H9 (cell line): ENCODE measurements at regions not wholly inside any gene's neighbourhood (a gene's known extent, or its start where the extent isn't known, plus 50 kb on each side); places are given as distances from the start of the nearest gene placed in this dataset.

Experiments
- DNase-seq: peaks from one replicate; pipeline ENCODE4 v3.0.0-alpha.2; 2017
- H2AFZ ChIP-seq: one replicate; pipeline ENCODE4 v1.6.1; 2013; ENCODE audit warnings: mild to moderate bottlenecking, low read length, control low read depth, moderate library complexity
- H2AK5ac ChIP-seq: 2 replicates; pipeline ENCODE4 v1.6.1; 2013; ENCODE audit warnings: low read length, control low read depth, mixed read lengths; ENCODE audit not compliant: insufficient read length
- H2BK120ac ChIP-seq: one replicate; pipeline ENCODE4 v1.6.1; 2013; ENCODE audit warnings: low read depth, mild to moderate bottlenecking, low read length, control low read depth, inconsistent platforms; ENCODE audit not compliant: poor library complexity, severe bottlenecking
- H2BK12ac ChIP-seq: 2 replicates; pipeline ENCODE4 v1.6.1; 2013; ENCODE audit warnings: low read length, control low read depth, mixed read lengths, low read depth; ENCODE audit not compliant: insufficient read length
- H2BK15ac ChIP-seq: 2 replicates; pipeline ENCODE4 v1.6.1; 2013; ENCODE audit warnings: low read depth, low read length, control low read depth
- H2BK20ac ChIP-seq: one replicate; pipeline ENCODE4 v1.6.1; 2013; ENCODE audit warnings: low read depth, mild to moderate bottlenecking, low read length, control low read depth, inconsistent platforms; ENCODE audit not compliant: poor library complexity, severe bottlenecking
- H2BK5ac ChIP-seq: 2 replicates; pipeline ENCODE4 v1.6.1; 2013; ENCODE audit warnings: low read length, control low read depth, mixed read lengths; ENCODE audit not compliant: insufficient read length
- H3K14ac ChIP-seq: 2 replicates; pipeline ENCODE4 v1.6.1; 2013; ENCODE audit warnings: low read length, control low read depth; ENCODE audit not compliant: insufficient read depth
- H3K18ac ChIP-seq: 2 replicates; pipeline ENCODE4 v1.6.1; 2013; ENCODE audit warnings: low read depth, mild to moderate bottlenecking, mixed read lengths, low read length, control low read depth; ENCODE audit not compliant: insufficient read length
- H3K23ac ChIP-seq: 2 replicates; pipeline ENCODE4 v1.6.1; 2013; ENCODE audit warnings: low read length, control low read depth, mixed read lengths, low read depth; ENCODE audit not compliant: insufficient read length
- H3K23me2 ChIP-seq: 2 replicates; pipeline ENCODE4 v1.6.1; 2013; ENCODE audit warnings: low read depth, mild to moderate bottlenecking, mixed read lengths, low read length, control low read depth; ENCODE audit not compliant: insufficient read length, poor library complexity, severe bottlenecking
- H3K27ac ChIP-seq: 2 replicates; pipeline ENCODE4 v1.5.1; 2013; ENCODE audit warnings: low read length, control low read depth, mixed read lengths, low read depth; ENCODE audit not compliant: insufficient read length
- H3K27me3 ChIP-seq: 2 replicates; pipeline ENCODE4 v1.6.1; 2013; ENCODE audit warnings: low read length, control low read depth, inconsistent platforms; ENCODE audit not compliant: insufficient read depth
- H3K4ac ChIP-seq: 2 replicates; pipeline ENCODE4 v1.6.1; 2013; ENCODE audit warnings: low read depth, mild to moderate bottlenecking, control low read depth, inconsistent platforms, low read length, moderate library complexity
- H3K4me1 ChIP-seq: 2 replicates; pipeline ENCODE4 v1.6.1; 2013; ENCODE audit warnings: low read length, control low read depth, inconsistent platforms; ENCODE audit not compliant: insufficient read depth
- H3K4me2 ChIP-seq: 2 replicates; pipeline ENCODE4 v1.6.1; 2013; ENCODE audit warnings: low read length, control low read depth, mixed read lengths; ENCODE audit not compliant: insufficient read length, insufficient read depth
- H3K56ac ChIP-seq: 2 replicates; pipeline ENCODE4 v1.6.1; 2013; ENCODE audit warnings: low read depth, mild to moderate bottlenecking, mixed read lengths, low read length, control low read depth; ENCODE audit not compliant: insufficient read length
- H3K79me1 ChIP-seq: 2 replicates; pipeline ENCODE4 v1.6.1; 2013; ENCODE audit warnings: low read depth, mild to moderate bottlenecking, moderate library complexity, low read length, control low read depth, inconsistent platforms; ENCODE audit not compliant: insufficient read depth, poor library complexity, severe bottlenecking
- H3K79me2 ChIP-seq: 2 replicates; pipeline ENCODE4 v1.6.1; 2013; ENCODE audit warnings: low read length, control low read depth, inconsistent platforms; ENCODE audit not compliant: insufficient read depth
- H3K9ac ChIP-seq: 2 replicates; pipeline ENCODE4 v1.6.1; 2013; ENCODE audit warnings: low read length, control low read depth, mixed read lengths; ENCODE audit not compliant: insufficient read length; ENCODE audit errors: extremely low read depth
- H3K9me3 ChIP-seq: one replicate; pipeline ENCODE4 v1.6.1; 2013; ENCODE audit warnings: low read depth, low read length, inconsistent platforms; ENCODE audit not compliant: control insufficient read depth
- H3T11ph ChIP-seq: one replicate; pipeline ENCODE4 v1.6.1; 2013; ENCODE audit warnings: mild to moderate bottlenecking, low read length, control low read depth, inconsistent platforms
- H4K20me1 ChIP-seq: one replicate; pipeline ENCODE4 v1.6.1; 2013; ENCODE audit not compliant: control insufficient read depth, insufficient read length, insufficient read depth
- H4K5ac ChIP-seq: 2 replicates; pipeline ENCODE4 v1.6.1; 2013; ENCODE audit warnings: low read depth, mild to moderate bottlenecking, mixed read lengths, low read length, control low read depth; ENCODE audit not compliant: insufficient read length
- H4K8ac ChIP-seq: replicated peaks from 2 replicates; pipeline ENCODE4 v1.6.1; 2013; ENCODE audit warnings: low read length, control low read depth, mixed read lengths, low read depth; ENCODE audit not compliant: insufficient read length
- H4K91ac ChIP-seq: 2 replicates; pipeline ENCODE4 v1.6.1; 2013; ENCODE audit warnings: low read depth, mild to moderate bottlenecking, moderate library complexity, mixed read lengths, low read length, control low read depth; ENCODE audit not compliant: insufficient read length
- H3K27ac Mint-ChIP-seq, 3 experiments: 2 replicates in 2 of 3; 3 replicates in 1 of 3; pipeline ENCODE4 v1.8.0; 2020 to 2021; ENCODE audit warnings: mixed read lengths in 3 of 3, mild to moderate bottlenecking in 1 of 3, moderate library complexity in 1 of 3
- H3K27me3 Mint-ChIP-seq: 2 replicates; pipeline ENCODE4 v1.8.0; 2021; ENCODE audit warnings: low read depth, mild to moderate bottlenecking, moderate library complexity, mixed read lengths
- H3K36me3 Mint-ChIP-seq, 3 experiments: 2 replicates in 2 of 3; 3 replicates in 1 of 3; pipeline ENCODE4 v1.8.0; 2020 to 2021; ENCODE audit warnings: low read depth in 3 of 3, mixed read lengths in 3 of 3; ENCODE audit not compliant: insufficient read depth in 1 of 3
- H3K4me1 Mint-ChIP-seq, 2 experiments: 2 replicates each; pipeline ENCODE4 v1.8.0; 2020; ENCODE audit warnings: mixed read lengths in 2 of 2
- H3K4me3 Mint-ChIP-seq, 2 experiments: 2 replicates in 1 of 2; 3 replicates in 1 of 2; pipeline ENCODE4 v1.8.0; 2020 to 2021; ENCODE audit warnings: mild to moderate bottlenecking in 2 of 2, mixed read lengths in 2 of 2, moderate library complexity in 1 of 2
- H3K9me3 Mint-ChIP-seq, 2 experiments: 2 replicates in 1 of 2; 3 replicates in 1 of 2; pipeline ENCODE4 v1.8.0; 2020; ENCODE audit warnings: mild to moderate bottlenecking in 2 of 2, mixed read lengths in 2 of 2, moderate library complexity in 1 of 2
- WGBS: extraction: QIAGEN DNeasy Blood & Tissue Kit; methylation state at CpG from one replicate; pipeline ENCODE4 v1.1.7; 2013; ENCODE audit warnings: missing lambda C conversion rate, low lambda C conversion rate, mixed read lengths; ENCODE audit not compliant: insufficient read length; ENCODE audit errors: extremely low coverage; 5-methylcytosine and 5-hydroxymethylcytosine counted together
- TF ChIP-seq, protein P1 (sequence below): fragments of 200-600 bp; sonication (generic); conservative IDR thresholded peaks from 3 replicates; pipeline ENCODE4 v1.8.0; 2021; ENCODE audit warnings: antibody characterized with exemption, mild to moderate bottlenecking

GRCh38 chr1:201649761-201650622, 111.1 kb downstream of the NAV1 start:
- no peak overlapping the region for H3K27ac ChIP-seq
- Mint-ChIP-seq H3K27ac (peak overlapping the region in 1 of 3 experiments; percentile 85; a peak in 1 of 7 replicates), H3K4me1 (peaks cover 29 to 44% of the 10 kb centered on the region in 2 experiments), H3K4me3 (peak overlapping the region; percentile 78 to 93), H3K9me3 (no peaks in the 10 kb centered on the region), H3K36me3 (peaks cover 0 to 3% (median 0%) of the 10 kb centered on the region in 3 experiments; a peak in 3 of 7 replicates), H3K27me3 (peaks cover 65% of the 10 kb centered on the region)
- H4K5ac ChIP-seq: no peak overlapping the region
- no peak overlapping the region for H3K23ac ChIP-seq
- no peak overlapping the region for H3T11ph ChIP-seq
- H2BK12ac ChIP-seq: no peak overlapping the region
- no peak overlapping the region for H2AK5ac ChIP-seq
- peak overlapping the region; percentile 68 for H3K18ac ChIP-seq
- H2BK20ac ChIP-seq: no peak overlapping the region
- H3K4me1 ChIP-seq: peaks cover 6% of the 10 kb centered on the region
- H2BK5ac ChIP-seq: no peak overlapping the region
- H3K14ac ChIP-seq: peak overlapping the region; percentile 77; the same call in 1 of the 2 replicates
- no peak overlapping the region for H3K9ac ChIP-seq
- peak; percentile 88 for DNase-seq
- H2BK15ac ChIP-seq: no peak overlapping the region
- no peaks in the 10 kb centered on the region for H3K9me3 ChIP-seq
- no peaks in the 10 kb centered on the region for H3K79me1 ChIP-seq
- no peak overlapping the region for H4K91ac ChIP-seq
- peaks cover 34% of the 10 kb centered on the region for H3K23me2 ChIP-seq
- no peak overlapping the region for H4K8ac ChIP-seq
- H2AFZ ChIP-seq: no peak overlapping the region
- peak overlapping the region; percentile 80 for H3K4me2 ChIP-seq
- H3K4ac ChIP-seq: no peak overlapping the region
- peaks cover 5% of the 10 kb centered on the region; the same call in 1 of the 2 replicates for H3K27me3 ChIP-seq
- H2BK120ac ChIP-seq: no peak overlapping the region
- WGBS: no CpG with 5 or more reads among the region's 64 CpGs
- H4K20me1 ChIP-seq: no peaks in the 10 kb centered on the region
- TF ChIP-seq, protein P1, sequence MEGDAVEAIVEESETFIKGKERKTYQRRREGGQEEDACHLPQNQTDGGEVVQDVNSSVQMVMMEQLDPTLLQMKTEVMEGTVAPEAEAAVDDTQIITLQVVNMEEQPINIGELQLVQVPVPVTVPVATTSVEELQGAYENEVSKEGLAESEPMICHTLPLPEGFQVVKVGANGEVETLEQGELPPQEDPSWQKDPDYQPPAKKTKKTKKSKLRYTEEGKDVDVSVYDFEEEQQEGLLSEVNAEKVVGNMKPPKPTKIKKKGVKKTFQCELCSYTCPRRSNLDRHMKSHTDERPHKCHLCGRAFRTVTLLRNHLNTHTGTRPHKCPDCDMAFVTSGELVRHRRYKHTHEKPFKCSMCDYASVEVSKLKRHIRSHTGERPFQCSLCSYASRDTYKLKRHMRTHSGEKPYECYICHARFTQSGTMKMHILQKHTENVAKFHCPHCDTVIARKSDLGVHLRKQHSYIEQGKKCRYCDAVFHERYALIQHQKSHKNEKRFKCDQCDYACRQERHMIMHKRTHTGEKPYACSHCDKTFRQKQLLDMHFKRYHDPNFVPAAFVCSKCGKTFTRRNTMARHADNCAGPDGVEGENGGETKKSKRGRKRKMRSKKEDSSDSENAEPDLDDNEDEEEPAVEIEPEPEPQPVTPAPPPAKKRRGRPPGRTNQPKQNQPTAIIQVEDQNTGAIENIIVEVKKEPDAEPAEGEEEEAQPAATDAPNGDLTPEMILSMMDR: no peak
- no peaks in the 10 kb centered on the region; the same call in 1 of the 2 replicates for H3K79me2 ChIP-seq
- H3K56ac ChIP-seq: no peak overlapping the region
